ENCODE measurements at regions not wholly inside any gene's neighbourhood (a gene's known extent, or its start where the extent isn't known, plus 50 kb on each side); places are given as distances from the start of the nearest gene placed in this dataset.
"Not testable (repeated sequence)": the region's sequence is repeated elsewhere in the genome, so short reads cannot be mapped to it uniquely, and the experiment has no call there.

GRCh38 chr2:75381032-75381431 lies 179.7 kb downstream of the EVA1A start:
- DNase-seq (ENCODE audit: low read depth), result no peak

GRCh38 chr2:75379476-75380210 lies 180.3 kb upstream of the TACR1 start:
- no peak for DNase-seq (ENCODE audit: low read depth)

DNA sequence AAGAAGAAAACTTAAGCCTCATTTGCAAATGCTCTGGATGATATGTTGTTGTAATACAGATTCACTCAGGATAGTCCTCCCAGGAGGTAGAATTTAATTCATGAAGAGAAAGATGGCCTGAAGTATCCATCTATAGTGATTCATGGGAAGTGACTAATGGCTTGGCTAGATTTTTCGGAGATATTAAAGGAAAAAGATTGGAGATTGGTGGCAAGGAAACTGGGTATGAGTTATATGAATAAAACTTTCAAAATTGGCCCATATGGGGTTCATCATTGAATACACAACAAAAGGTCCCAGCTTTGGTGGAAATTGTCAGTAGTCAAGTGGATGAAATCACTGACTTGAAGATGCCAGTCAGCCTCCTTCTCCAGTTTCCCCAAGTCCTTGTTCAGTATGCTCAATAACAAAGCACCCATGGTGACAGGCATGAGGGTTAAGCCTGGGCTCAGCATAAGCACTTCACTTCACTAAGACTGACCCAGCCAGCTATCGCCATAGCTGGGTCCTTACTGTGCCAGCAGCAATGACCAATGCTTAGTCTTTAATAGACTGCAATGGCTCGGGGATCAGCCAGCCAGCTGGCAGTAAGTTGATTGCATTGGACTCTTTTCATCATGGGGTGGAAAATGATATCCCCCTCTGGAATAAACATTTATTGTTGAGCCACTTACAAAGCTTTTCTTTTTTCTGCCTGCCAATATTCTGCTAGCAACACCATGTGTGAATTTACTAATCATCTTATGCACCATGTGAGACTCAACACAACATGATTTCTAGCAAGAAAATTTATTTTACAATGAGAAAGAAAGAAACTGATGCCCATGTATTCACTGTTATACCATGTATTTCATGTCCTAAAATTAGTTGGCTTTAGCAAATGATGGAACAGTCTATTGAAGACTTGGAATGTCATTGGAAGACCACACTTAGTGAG lies 176.6 kb upstream of the TACR1 start:
- peak; percentile 9 for DNase-seq (ENCODE audit: low read depth)

DNA sequence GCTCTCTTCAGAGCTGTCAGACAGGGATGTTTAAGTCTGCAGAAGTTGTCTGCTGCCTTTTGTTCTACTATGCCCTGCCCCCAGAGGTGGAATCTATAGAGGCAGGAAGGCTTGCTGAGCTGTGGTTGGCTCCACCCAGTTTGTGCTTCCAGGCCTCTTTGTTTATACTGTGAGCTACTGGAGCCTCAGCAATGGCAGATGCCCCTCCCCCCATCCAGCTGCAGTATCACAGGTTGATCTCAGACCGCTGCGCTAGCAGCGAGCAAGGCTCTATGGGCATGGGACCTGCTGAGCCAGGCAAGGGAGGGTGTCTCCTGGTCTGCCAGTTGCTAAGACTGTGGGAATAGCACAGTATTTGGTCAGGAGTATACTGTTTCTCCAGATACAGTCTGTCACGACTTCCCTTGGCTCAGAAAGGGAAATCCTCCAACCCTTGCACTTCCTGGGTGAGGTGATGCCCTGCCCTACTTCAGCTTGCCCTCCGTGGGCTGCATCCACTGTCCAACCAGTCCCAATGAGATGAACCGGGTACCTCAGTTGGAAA lies 175.2 kb upstream of the TACR1 start:
- DNase-seq (ENCODE audit: low read depth), result not testable (repeated sequence)

DNA sequence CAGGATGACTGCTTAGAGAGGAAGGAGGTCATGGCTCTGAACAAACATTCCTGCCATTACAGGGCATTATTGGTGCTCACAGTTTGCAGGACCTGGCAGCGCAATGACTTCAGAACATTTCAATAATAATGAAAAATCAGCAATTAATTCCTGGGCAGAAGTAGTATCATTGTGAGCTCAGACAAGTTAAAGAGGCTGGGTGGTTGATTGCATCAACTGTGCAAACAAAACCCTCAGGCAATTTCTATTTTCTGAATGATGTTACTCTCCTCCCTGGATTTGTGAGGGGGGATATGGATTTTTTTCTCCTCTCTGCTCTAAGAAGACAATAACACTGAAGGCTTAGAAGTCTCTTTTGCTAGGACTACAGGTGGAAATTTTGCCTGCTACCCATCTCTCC lies 168.1 kb upstream of the TACR1 start:
- DNase-seq (ENCODE audit: low read depth), result no peak

GRCh38 chr2:75361486-75361885 lies 162.2 kb upstream of the TACR1 start:
- no peak for DNase-seq (ENCODE audit: low read depth)

DNA sequence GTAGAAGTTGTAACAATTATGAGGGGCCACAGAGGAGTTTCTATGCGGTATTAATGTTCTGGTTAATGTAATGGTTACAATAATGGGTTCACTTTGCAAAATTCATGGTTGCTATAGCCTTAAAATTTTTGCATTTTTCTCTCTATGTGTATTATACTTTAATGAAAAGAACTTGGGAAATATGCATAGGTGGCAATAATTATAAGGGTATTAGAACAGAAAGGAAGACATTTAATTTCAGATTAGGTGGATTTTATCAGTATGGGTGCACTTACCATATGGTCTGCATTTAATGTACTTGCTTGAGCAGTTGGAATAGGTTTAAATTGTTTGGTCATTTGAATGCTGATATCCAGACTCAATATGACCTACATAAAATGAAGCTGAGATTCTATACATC lies 161.6 kb upstream of the TACR1 start:
- no peak for DNase-seq (ENCODE audit: low read depth)

DNA sequence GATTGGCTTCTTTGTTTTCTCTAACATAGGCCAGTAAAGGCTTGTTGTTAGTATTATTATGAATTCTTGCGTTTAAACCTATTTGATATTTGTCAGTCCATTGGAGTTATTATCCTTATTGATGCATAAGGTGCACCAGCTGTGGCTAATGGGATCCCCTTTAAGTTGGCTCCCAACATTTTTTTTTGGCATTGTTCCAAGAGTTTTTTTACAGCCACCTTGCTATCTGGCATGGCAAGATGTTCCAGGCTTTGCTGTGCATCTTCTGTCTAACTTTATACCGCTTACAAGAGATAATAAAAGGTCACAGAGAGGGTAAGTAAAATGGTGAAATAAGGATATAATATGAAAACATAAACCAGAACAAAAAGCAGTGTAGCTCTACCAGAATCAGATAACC lies 157.5 kb upstream of the TACR1 start:
- no peak for DNase-seq (ENCODE audit: low read depth)

DNA sequence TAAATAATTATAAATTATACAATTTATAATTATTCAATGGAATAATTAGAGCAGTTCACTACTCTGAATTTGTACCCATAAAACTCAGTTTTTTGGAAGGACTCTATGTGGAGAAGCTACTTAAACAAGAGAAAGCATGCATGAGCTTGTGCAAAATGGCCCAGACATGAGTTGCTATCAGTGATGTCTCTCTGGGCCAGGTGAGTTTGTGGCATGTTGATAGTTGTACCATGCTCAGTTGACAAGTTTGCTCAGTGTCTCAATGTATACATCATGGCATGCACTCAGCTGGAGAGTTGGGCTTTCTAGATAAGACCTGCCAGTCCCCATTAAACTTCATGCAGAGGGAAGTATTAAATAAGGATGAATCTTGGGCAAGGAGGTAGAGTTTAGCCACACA lies 153.8 kb upstream of the TACR1 start:
- DNase-seq (ENCODE audit: low read depth), result no peak

- no peak for DNase-seq (ENCODE audit: low read depth)
Measured at GRCh38 chr2:75348307-75348706, 149.0 kb upstream of the TACR1 start.

- DNase-seq (ENCODE audit: low read depth), result no peak
Measured at GRCh38 chr2:75344146-75344545, 144.8 kb upstream of the TACR1 start.

GRCh38 chr2:75342504-75343175 lies 143.3 kb upstream of the TACR1 start:
- no peak for DNase-seq (ENCODE audit: low read depth)

DNA sequence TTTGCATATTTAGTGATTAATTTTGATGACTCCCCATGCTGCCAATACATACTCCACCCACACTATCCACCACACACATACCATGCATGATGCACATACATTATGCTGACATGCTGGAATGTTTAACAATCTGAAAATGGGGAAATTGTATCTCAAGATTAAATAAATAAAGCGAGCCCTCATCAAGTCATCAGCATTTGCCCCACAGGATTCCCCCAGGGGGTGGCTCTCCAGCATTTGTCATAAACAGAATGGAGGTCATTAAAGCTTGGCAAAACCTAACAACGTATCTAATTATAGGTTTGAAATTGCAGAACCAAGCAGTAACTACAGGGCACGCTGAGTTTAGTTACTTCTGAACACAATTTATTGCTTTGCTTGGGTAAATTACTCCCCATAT lies 141.2 kb upstream of the TACR1 start:
- no peak for DNase-seq (ENCODE audit: low read depth)

GRCh38 chr2:75338461-75338860 lies 139.1 kb upstream of the TACR1 start:
- DNase-seq (ENCODE audit: low read depth), result no peak

DNA sequence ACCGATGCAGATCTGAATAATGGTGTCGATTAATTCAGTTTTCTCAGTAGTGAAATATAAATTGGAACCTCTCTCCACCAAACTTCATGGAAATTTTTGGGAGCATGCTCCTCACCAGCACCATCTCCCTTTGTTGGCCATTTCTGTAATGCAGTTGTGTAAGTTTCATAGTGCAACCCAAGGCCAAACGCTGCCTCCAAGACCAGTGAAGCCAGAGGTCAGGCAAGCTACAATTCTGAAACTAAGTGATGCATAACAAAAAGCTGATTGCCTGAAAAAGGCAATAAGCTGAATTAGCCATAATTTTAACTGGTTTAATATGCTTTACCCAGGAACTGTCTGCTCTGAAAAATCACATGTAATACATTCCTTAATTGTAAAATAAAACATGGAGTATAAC lies 138.3 kb upstream of the TACR1 start:
- DNase-seq (ENCODE audit: low read depth), result no peak

- no peak for DNase-seq (ENCODE audit: low read depth)
Measured at GRCh38 chr2:75337016-75337415, 137.7 kb upstream of the TACR1 start.

- DNase-seq (ENCODE audit: low read depth), result no peak
Measured at GRCh38 chr2:75336451-75336850, 137.1 kb upstream of the TACR1 start.

DNA sequence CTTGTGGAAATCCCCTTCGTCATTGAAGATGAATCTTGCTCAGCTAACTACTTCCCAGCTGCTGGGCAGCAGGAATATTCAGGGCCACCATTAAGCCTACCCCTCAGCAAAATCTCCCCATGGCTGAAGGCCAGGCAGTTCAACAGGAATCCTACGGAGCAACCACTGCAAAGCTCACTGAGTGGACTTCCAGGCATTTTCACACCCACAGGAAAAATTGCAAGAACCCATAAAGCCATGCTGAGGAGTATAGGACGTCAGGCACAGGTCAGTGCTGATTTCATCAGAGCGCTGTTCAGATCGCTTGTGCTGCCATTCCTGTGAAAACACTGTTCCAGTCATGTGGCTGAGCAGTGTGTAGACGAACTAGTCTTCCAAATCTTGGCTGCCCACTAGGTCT lies 134.8 kb upstream of the TACR1 start:
- DNase-seq (ENCODE audit: low read depth), result no peak

DNA sequence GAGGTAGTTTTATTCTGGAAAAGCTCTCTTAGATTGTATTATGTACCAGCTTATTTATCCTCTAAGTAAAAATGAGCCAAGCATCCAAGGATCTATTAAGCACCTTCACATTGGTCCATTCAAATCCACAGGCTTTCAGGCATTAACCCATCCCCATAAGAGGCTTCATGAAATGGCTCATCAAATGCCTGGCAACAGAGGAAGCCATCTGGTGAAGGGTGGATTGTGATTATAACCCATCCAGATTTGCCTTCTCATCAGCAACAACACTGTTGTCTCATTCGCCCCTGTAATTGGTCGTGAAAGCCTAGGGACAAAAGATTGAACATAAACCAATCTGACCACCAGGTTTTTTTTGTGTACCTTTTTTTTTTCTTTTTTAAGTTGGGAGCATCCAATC lies 134.3 kb upstream of the TACR1 start:
- DNase-seq (ENCODE audit: low read depth), result no peak

GRCh38 chr2:75328156-75328555 lies 128.8 kb upstream of the TACR1 start:
- no peak for DNase-seq (ENCODE audit: low read depth)

DNA sequence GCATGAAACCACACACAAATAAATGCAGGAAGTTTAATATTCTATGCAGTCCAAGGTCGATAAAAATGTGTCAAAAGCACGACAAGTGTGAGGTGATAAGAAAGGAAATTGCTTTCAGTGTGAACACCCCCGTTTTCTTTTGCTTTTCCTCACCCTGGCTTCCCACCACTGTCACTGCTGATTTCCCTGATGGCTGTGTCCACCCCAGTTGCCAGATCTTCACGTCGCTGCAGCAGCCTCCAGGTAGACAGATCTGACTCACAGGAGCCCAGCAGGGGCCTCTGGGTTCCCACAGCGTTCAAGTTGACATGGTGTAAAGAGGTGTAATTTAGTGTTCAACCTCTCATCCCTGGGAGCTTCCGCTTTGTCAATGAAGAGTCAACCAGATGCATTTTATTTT lies 128.0 kb upstream of the TACR1 start:
- no peak for DNase-seq (ENCODE audit: low read depth)

- no peak for DNase-seq (ENCODE audit: low read depth)
Measured at GRCh38 chr2:75326645-75327044, 127.3 kb upstream of the TACR1 start.

DNA sequence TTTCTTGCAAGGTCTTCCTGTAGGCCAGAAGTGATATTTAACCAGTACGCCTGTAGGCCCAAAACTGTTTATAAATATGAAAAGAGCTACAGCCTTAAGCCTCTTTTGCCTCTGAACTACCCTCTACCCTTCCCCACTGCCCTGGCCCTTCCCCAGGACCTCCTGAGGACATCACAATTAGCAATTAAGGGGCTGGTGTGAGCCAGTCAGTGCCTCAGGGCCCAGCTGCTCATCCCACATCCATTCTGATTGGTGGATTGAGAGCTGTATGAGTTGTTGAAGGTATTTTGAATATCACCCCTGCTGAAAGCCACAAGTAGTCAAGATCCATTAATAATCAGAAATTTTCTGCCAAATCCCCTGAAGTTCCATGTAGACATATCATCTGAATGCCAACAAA lies 126.3 kb upstream of the TACR1 start:
- no peak for DNase-seq (ENCODE audit: low read depth)
